ENCODE measurements at regions not wholly inside any gene's neighbourhood (a gene's known extent, or its start where the extent isn't known, plus 50 kb on each side); places are given as distances from the start of the nearest gene placed in this dataset.

GRCh38 chr20:6504179-6504578 lies 263.3 kb upstream of the BMP2 start:
- no peak for DNase-seq (ENCODE audit: low read depth, low spot score)
- no peak overlapping the region for H3K4me3 ChIP-seq (ENCODE audit: low read depth in 2 of 2, low read length in 2 of 2)
- BruUV-seq (replicated peaks), result no TSS peak
- H3K27me3 ChIP-seq (ENCODE audit: control insufficient read depth, insufficient read depth, low read length), result no peaks in the 10 kb centered on the region
- intact Hi-C loops (cut with micrococcal nuclease; ENCODE audit: unreplicated experiment), result no loop called here
- H3K9me3 ChIP-seq (ENCODE audit: control insufficient read depth, insufficient read depth, low read depth, low read length), result no peaks in the 10 kb centered on the region
- TF ChIP-seq CTCF (IDR thresholded peaks at IDR 0.05) (no peak), SIN3A (IDR thresholded peaks at IDR 0.05; ENCODE audit: borderline replicate concordance, insufficient read depth, low read depth, low read length) (no peak), POLR2AphosphoS5 (IDR thresholded peaks at IDR 0.05; ENCODE audit: low read depth, low read length) (no peak), REST (IDR thresholded peaks at IDR 0.05; ENCODE audit: insufficient read depth in 1 of 2, low read depth in 2 of 2, low read length in 1 of 2) (no peak), TCF7L2 (IDR thresholded peaks at IDR 0.05; ENCODE audit: low read depth, low read length) (no peak)
- POLR2A ChIA-PET, result no interaction called here
- ATAC-seq, result no peak
- H3K27ac ChIP-seq (ENCODE audit: low read length), result no peak overlapping the region
- in situ Hi-C loops (cut with HindIII; ENCODE audit: low pct_unique_long_range_greater_than_20kb, low sequenced_read_pairs), result no loop called here
- CTCF ChIA-PET, result no interaction called here
- H3K36me3 ChIP-seq (ENCODE audit: control insufficient read depth, insufficient read depth, low read length), result no peaks in the 10 kb centered on the region
- H3K4me1 ChIP-seq (ENCODE audit: control insufficient read depth, insufficient read depth, low read length), result no peaks in the 10 kb centered on the region

GRCh38 chr20:6502999-6503398 lies 264.5 kb upstream of the BMP2 start:
- BruUV-seq (replicated peaks), result no TSS peak
- Histone ChIP-seq H3K27ac (ENCODE audit: low read length) (no peak overlapping the region), H3K4me3 (ENCODE audit: low read depth in 2 of 2, low read length in 2 of 2) (no peak overlapping the region), H3K4me1 (ENCODE audit: control insufficient read depth, insufficient read depth, low read length) (no peaks in the 10 kb centered on the region), H3K27me3 (ENCODE audit: control insufficient read depth, insufficient read depth, low read length) (no peaks in the 10 kb centered on the region), H3K9me3 (ENCODE audit: control insufficient read depth, insufficient read depth, low read depth, low read length) (no peaks in the 10 kb centered on the region), H3K36me3 (ENCODE audit: control insufficient read depth, insufficient read depth, low read length) (no peaks in the 10 kb centered on the region)
- no peak for TF ChIP-seq SIN3A (IDR thresholded peaks at IDR 0.05; ENCODE audit: borderline replicate concordance, insufficient read depth, low read depth, low read length)
- TF ChIP-seq TCF7L2 (IDR thresholded peaks at IDR 0.05; ENCODE audit: low read depth, low read length), result no peak
- no peak for TF ChIP-seq REST (IDR thresholded peaks at IDR 0.05; ENCODE audit: insufficient read depth in 1 of 2, low read depth in 2 of 2, low read length in 1 of 2)
- TF ChIP-seq CTCF (IDR thresholded peaks at IDR 0.05), result no peak
- TF ChIP-seq POLR2AphosphoS5 (IDR thresholded peaks at IDR 0.05; ENCODE audit: low read depth, low read length), result no peak
- intact Hi-C loops (cut with micrococcal nuclease; ENCODE audit: unreplicated experiment), result no loop called here
- ChIA-PET POLR2A (no interaction called here), CTCF (no interaction called here)
- ATAC-seq, result no peak
- no peak for DNase-seq (ENCODE audit: low read depth, low spot score)
- in situ Hi-C loops (cut with HindIII; ENCODE audit: low pct_unique_long_range_greater_than_20kb, low sequenced_read_pairs), result no loop called here
